Ectodermal cell (in vitro differentiated cells): ENCODE measurements at regions not wholly inside any gene's neighbourhood (a gene's known extent, or its start where the extent isn't known, plus 50 kb on each side); places are given as distances from the start of the nearest gene placed in this dataset.

Experiments used
- H3K27ac ChIP-seq: 2 replicates; pipeline ENCODE4 v1.7.0; 2013; ENCODE audit warnings: mild to moderate bottlenecking, low read depth, low read length; ENCODE audit not compliant: insufficient read depth, poor library complexity, severe bottlenecking
- H3K27me3 ChIP-seq: 2 replicates; pipeline ENCODE4 v1.7.0; 2013; ENCODE audit warnings: mild to moderate bottlenecking, low read length; ENCODE audit not compliant: insufficient read depth, control insufficient read depth, poor library complexity, severe bottlenecking
- H3K36me3 ChIP-seq: one replicate; pipeline ENCODE4 v1.7.0; 2013; ENCODE audit warnings: low read length; ENCODE audit not compliant: control insufficient read depth, insufficient read depth
- H3K4me1 ChIP-seq: one replicate; pipeline ENCODE4 v1.7.0; 2013; ENCODE audit warnings: low read length; ENCODE audit not compliant: control insufficient read depth, insufficient read depth
- H3K4me3 ChIP-seq: 2 replicates; pipeline ENCODE4 v1.7.0; 2013; ENCODE audit warnings: low read depth, low read length, control low read depth; ENCODE audit not compliant: insufficient read depth
- H3K9me3 ChIP-seq: 2 replicates; pipeline ENCODE4 v1.7.0; 2013; ENCODE audit warnings: mild to moderate bottlenecking, low read length, moderate library complexity; ENCODE audit not compliant: control insufficient read depth
- WGBS, 2 experiments: methylation state at CpG; one replicate each; pipeline ENCODE4 v1.1.7; 2013; ENCODE audit warnings: missing lambda C conversion rate in 2 of 2; 5-methylcytosine and 5-hydroxymethylcytosine counted together

- WGBS, 2 experiments = 78 to 100% methylated on average over 3 to 4 of the region's 4 CpGs
- no peak overlapping the region for H3K4me3 ChIP-seq
- no peaks in the 10 kb centered on the region for H3K4me1 ChIP-seq
- no peaks in the 10 kb centered on the region for H3K27me3 ChIP-seq
- H3K9me3 ChIP-seq = peaks cover 4% of the 10 kb centered on the region
- no peak overlapping the region for H3K27ac ChIP-seq
- no peaks in the 10 kb centered on the region for H3K36me3 ChIP-seq
These were observed 109.1 kb downstream of the UTRN start for GRCh38 chr6:144394210-144394609.

- Histone ChIP-seq H3K4me3 (no peak overlapping the region), H3K36me3 (no peaks in the 10 kb centered on the region), H3K27me3 (no peaks in the 10 kb centered on the region), H3K4me1 (no peaks in the 10 kb centered on the region), H3K9me3 (peaks cover 4% of the 10 kb centered on the region), H3K27ac (no peak overlapping the region)
These were observed 109.9 kb downstream of the UTRN start for GRCh38 chr6:144395014-144395413.

DNA sequence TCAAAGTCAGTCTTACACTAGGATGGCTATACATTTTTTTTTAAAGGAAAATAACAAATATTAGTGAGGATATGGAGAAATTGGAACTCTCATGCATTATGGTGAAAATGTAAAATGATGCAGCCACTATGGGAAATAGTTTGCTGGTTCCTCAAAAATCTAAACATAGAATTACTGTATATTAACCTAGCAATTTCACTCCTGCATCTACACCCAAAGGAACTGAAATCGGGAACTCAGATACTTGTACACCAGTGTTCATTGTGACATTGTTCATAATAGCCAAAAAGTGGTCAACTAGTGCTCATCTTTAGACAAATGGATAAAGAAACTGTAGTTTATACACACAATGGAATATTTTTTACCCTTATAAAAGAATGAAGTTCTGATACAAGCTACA lies 110.7 kb downstream of the UTRN start:
- H3K27ac ChIP-seq = no peak overlapping the region
- no peak overlapping the region for H3K4me3 ChIP-seq
- H3K27me3 ChIP-seq = no peaks in the 10 kb centered on the region
- H3K4me1 ChIP-seq = no peaks in the 10 kb centered on the region
- WGBS, 2 experiments = 100% methylated on average over 1 of the region's 1 CpG
- no peaks in the 10 kb centered on the region for H3K36me3 ChIP-seq
- H3K9me3 ChIP-seq = peaks cover 4% of the 10 kb centered on the region

- Histone ChIP-seq H3K4me1 (no peaks in the 10 kb centered on the region), H3K27me3 (no peaks in the 10 kb centered on the region), H3K27ac (no peak overlapping the region), H3K36me3 (no peaks in the 10 kb centered on the region), H3K9me3 (peaks cover 4% of the 10 kb centered on the region), H3K4me3 (no peak overlapping the region)
- 94 to 96% methylated on average over 3 to 4 of the region's 4 CpGs for whole genome bisulfite sequencing, 2 experiments
These were observed 112.0 kb downstream of the UTRN start for GRCh38 chr6:144397141-144397540.

- no peaks in the 10 kb centered on the region for H3K36me3 ChIP-seq
- no peaks in the 10 kb centered on the region for H3K4me1 ChIP-seq
- no peak overlapping the region for H3K4me3 ChIP-seq
- H3K9me3 ChIP-seq = peaks cover 4% of the 10 kb centered on the region
- H3K27ac ChIP-seq = no peak overlapping the region
- 94 to 96% methylated on average over 4 of the region's 5 CpGs for WGBS, 2 experiments
- H3K27me3 ChIP-seq = no peaks in the 10 kb centered on the region
These were observed 115.2 kb downstream of the UTRN start for GRCh38 chr6:144400321-144400720.

- Histone ChIP-seq H3K27ac (no peak overlapping the region), H3K4me1 (no peaks in the 10 kb centered on the region), H3K4me3 (no peak overlapping the region), H3K27me3 (no peaks in the 10 kb centered on the region), H3K9me3 (peaks cover 4% of the 10 kb centered on the region), H3K36me3 (no peaks in the 10 kb centered on the region)
- WGBS, 2 experiments = 96% methylated on average over 10 to 13 of the region's 13 CpGs
These were observed 116.9 kb downstream of the UTRN start for GRCh38 chr6:144401736-144402733.

- H3K9me3 ChIP-seq = peaks cover 2% of the 10 kb centered on the region
- no peaks in the 10 kb centered on the region for H3K36me3 ChIP-seq
- no peak overlapping the region for H3K4me3 ChIP-seq
- no peak overlapping the region for H3K27ac ChIP-seq
- WGBS, 2 experiments = 90 to 96% methylated on average over 8 of the region's 8 CpGs
- no peaks in the 10 kb centered on the region for H3K27me3 ChIP-seq
- H3K4me1 ChIP-seq = no peaks in the 10 kb centered on the region
These were observed 117.6 kb downstream of the UTRN start for GRCh38 chr6:144402750-144403149.

DNA sequence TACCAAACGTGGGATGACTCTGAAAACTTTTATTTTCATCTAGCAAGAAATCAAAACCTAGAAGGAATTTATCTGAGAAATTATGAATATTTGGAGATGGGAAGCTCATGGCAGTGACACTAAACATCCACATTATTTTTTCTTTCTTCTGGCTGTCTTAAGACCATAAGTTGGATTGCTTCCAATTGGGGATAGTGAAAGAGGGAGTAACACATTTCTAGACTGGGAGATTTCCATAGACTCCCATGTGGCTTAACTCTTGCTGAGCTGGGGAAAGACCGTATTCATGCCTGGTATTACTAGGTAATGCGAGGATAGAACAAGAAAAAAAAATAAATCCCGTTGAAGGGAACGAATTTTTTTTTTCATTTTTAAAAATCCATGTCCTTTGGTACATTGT lies 120.0 kb downstream of the UTRN start:
- WGBS, 2 experiments = 85 to 93% methylated on average over 2 to 5 of the region's 5 CpGs
- Histone ChIP-seq H3K4me3 (no peak overlapping the region), H3K27me3 (no peaks in the 10 kb centered on the region), H3K27ac (no peak overlapping the region), H3K36me3 (no peaks in the 10 kb centered on the region), H3K9me3 (no peaks in the 10 kb centered on the region), H3K4me1 (no peaks in the 10 kb centered on the region)

DNA sequence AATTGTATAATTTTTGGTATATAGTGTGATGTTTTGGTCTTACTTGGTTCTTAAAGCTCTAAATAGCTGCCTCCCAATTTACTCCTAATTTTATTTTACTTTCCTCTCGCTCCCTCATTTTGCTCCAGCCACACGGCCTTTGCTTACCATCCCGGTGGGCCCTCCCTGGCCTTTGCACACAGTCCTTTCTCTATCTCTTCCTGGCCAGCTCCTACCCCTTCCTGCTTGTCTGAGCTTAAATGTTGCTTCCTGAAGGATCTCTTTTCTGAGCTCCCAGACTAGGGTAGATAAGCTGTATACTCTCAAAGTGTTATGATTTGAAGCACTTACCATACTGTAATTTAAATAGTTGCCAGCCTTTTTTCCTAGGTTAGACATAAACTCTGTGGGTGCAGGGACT lies 121.7 kb downstream of the UTRN start:
- Histone ChIP-seq H3K36me3 (no peaks in the 10 kb centered on the region), H3K4me3 (no peak overlapping the region), H3K27ac (no peak overlapping the region), H3K27me3 (no peaks in the 10 kb centered on the region), H3K4me1 (no peaks in the 10 kb centered on the region), H3K9me3 (no peaks in the 10 kb centered on the region)
- WGBS, 2 experiments = 92 to 93% methylated on average over 3 of the region's 3 CpGs

DNA sequence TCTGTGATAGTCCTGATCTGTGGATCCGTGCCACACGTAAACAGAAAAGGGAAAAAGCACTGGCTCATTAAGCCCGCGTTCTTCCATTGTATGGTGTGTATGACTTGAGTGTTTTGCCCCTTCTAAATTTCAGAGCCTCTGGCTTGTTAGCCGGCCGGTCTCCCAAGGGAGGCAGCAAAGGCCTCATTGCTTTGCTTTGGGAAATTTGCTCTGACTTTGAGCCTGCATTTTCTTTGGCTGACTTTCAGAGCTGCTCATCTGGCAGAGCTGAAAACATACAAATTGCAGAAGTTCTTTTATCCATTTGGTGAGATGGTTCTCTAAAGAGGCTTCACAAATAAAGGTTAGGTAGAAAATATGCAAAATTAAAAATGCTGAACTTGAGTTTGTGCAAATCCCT lies 123.0 kb downstream of the UTRN start:
- no peaks in the 10 kb centered on the region for H3K9me3 ChIP-seq
- no peak overlapping the region for H3K4me3 ChIP-seq
- H3K36me3 ChIP-seq = no peaks in the 10 kb centered on the region
- H3K4me1 ChIP-seq = no peaks in the 10 kb centered on the region
- no peak overlapping the region for H3K27ac ChIP-seq
- no peaks in the 10 kb centered on the region for H3K27me3 ChIP-seq
- 89 to 92% methylated on average over 6 of the region's 6 CpGs for WGBS, 2 experiments
